ENCODE measurements at regions not wholly inside any gene's neighbourhood (a gene's known extent, or its start where the extent isn't known, plus 50 kb on each side); places are given as distances from the start of the nearest gene placed in this dataset.
"Not testable (repeated sequence)": the region's sequence is repeated elsewhere in the genome, so short reads cannot be mapped to it uniquely, and the experiment has no call there.

GRCh38 chr3:48101301-48101650 is 85.1 kb upstream of the MAP4 start:
- DNase-seq; H3K36me3 ChIP-seq; H3K27ac ChIP-seq; H3K4me3 ChIP-seq (ENCODE audit: low read depth, low read length); H3K9me3 ChIP-seq (ENCODE audit: severe bottlenecking); H3K27me3 ChIP-seq (ENCODE audit: insufficient read depth, low read depth, severe bottlenecking): not testable (repeated sequence)

GRCh38 chr3:48092270-48092669 is 76.1 kb upstream of the MAP4 start:
- H3K27ac ChIP-seq, result no peak overlapping the region
- DNase-seq, result no peak
- H3K27me3 ChIP-seq (ENCODE audit: insufficient read depth, low read depth, severe bottlenecking), result no peaks in the 10 kb centered on the region
- no peak overlapping the region for H3K4me3 ChIP-seq (ENCODE audit: low read depth, low read length)
- H3K36me3 ChIP-seq, result no peaks in the 10 kb centered on the region
- no peak for TF ChIP-seq CTCF (IDR thresholded peaks at IDR 0.05; ENCODE audit: low read depth, low read length)
- no peaks in the 10 kb centered on the region for H3K9me3 ChIP-seq (ENCODE audit: severe bottlenecking)

- Histone ChIP-seq H3K27ac (no peak overlapping the region), H3K27me3 (ENCODE audit: insufficient read depth, low read depth, severe bottlenecking) (no peaks in the 10 kb centered on the region), H3K4me3 (ENCODE audit: low read depth, low read length) (no peak overlapping the region), H3K36me3 (no peaks in the 10 kb centered on the region), H3K9me3 (ENCODE audit: severe bottlenecking) (no peaks in the 10 kb centered on the region)
- no peak for DNase-seq
- TF ChIP-seq CTCF (IDR thresholded peaks at IDR 0.05; ENCODE audit: low read depth, low read length), result no peak
These were observed 74.1 kb upstream of the MAP4 start for GRCh38 chr3:48090166-48090939.

GRCh38 chr3:48088749-48089466 is 72.7 kb upstream of the MAP4 start:
- peak overlapping the region; percentile 97 for H3K27ac ChIP-seq
- peak overlapping the region; percentile 79 for H3K4me3 ChIP-seq (ENCODE audit: low read depth, low read length)
- no peaks in the 10 kb centered on the region for H3K27me3 ChIP-seq (ENCODE audit: insufficient read depth, low read depth, severe bottlenecking)
- DNase-seq, result peak; percentile 97
- H3K36me3 ChIP-seq, result no peaks in the 10 kb centered on the region; the same call in 1 of the 2 replicates
- 0 out of 2 replicates have a peak, but pooled peaks have one; percentile 15 for TF ChIP-seq CTCF (IDR thresholded peaks at IDR 0.05; ENCODE audit: low read depth, low read length)
- no peaks in the 10 kb centered on the region for H3K9me3 ChIP-seq (ENCODE audit: severe bottlenecking)

GRCh38 chr3:48088056-48088748 is 72.0 kb upstream of the MAP4 start:
- TF ChIP-seq CTCF (IDR thresholded peaks at IDR 0.05; ENCODE audit: low read depth, low read length), result no peak
- Histone ChIP-seq H3K27me3 (ENCODE audit: insufficient read depth, low read depth, severe bottlenecking) (no peaks in the 10 kb centered on the region), H3K36me3 (no peaks in the 10 kb centered on the region; the same call in 1 of the 2 replicates), H3K9me3 (ENCODE audit: severe bottlenecking) (no peaks in the 10 kb centered on the region), H3K4me3 (ENCODE audit: low read depth, low read length) (peak overlapping the region; percentile 79), H3K27ac (peak overlapping the region; percentile 97)
- peak; percentile 48 for DNase-seq

- Histone ChIP-seq H3K27me3 (ENCODE audit: insufficient read depth, low read depth, severe bottlenecking) (no peaks in the 10 kb centered on the region), H3K36me3 (no peaks in the 10 kb centered on the region; the same call in 1 of the 2 replicates), H3K27ac (no peak overlapping the region), H3K4me3 (ENCODE audit: low read depth, low read length) (no peak overlapping the region), H3K9me3 (ENCODE audit: severe bottlenecking) (no peaks in the 10 kb centered on the region)
- no peak for DNase-seq
- TF ChIP-seq CTCF (IDR thresholded peaks at IDR 0.05; ENCODE audit: low read depth, low read length), result no peak
These were observed 70.5 kb upstream of the MAP4 start for GRCh38 chr3:48086705-48087104.
